RWPE1 (cell line): ENCODE measurements at regions not wholly inside any gene's neighbourhood (a gene's known extent, or its start where the extent isn't known, plus 50 kb on each side); places are given as distances from the start of the nearest gene placed in this dataset.

Experiments
- CTCF ChIA-PET: fragments of 350-600 bp; sonication (Branson Sonifier 250); formaldehyde crosslinking; extraction: SDS; loops from one replicate; lab custom pipeline; 2021; lab: Yijun Ruan, JAX
- POLR2A ChIA-PET: fragments of 400-600 bp; formaldehyde crosslinking; extraction: SDS; loops from one replicate; lab custom pipeline; 2020; ENCODE audit warnings: antibody characterized with exemption; ENCODE audit not compliant: low non-redundant PET; lab: Yijun Ruan, JAX
- DNase-seq: peaks from one replicate; pipeline ENCODE4 v3.0.0; 2012; ENCODE audit warnings: low spot score
- H3K27ac ChIP-seq: fragments of 450-650 bp; 2 replicates; pipeline ENCODE4 v1.5.1; 2017
- TF ChIP-seq, protein P1 (sequence below): fragments of 450-650 bp; conservative IDR thresholded peaks from 2 replicates; pipeline ENCODE4 v1.5.1; 2017; ENCODE audit warnings: low read depth, mild to moderate bottlenecking

DNA sequence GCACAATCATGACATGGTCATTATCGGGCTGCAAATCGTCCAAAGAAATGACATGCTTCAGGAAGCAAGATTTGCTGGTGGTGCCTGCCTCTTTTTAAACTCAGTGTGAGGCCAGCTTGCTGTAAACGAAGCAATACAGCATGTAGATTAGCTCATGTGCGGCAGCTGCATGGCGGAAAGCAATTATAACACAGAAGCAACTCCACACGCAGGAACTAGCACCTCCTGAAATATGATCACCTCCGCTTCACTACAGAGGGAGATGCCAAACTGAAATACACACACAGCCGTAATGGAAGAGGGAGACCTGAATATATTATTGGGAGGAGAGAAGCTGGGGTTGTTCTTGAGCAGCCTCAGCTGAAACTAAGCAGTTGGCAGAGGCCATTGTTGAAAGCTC lies 312.5 kb downstream of the PSAT1 start:
- TF ChIP-seq, protein P1, sequence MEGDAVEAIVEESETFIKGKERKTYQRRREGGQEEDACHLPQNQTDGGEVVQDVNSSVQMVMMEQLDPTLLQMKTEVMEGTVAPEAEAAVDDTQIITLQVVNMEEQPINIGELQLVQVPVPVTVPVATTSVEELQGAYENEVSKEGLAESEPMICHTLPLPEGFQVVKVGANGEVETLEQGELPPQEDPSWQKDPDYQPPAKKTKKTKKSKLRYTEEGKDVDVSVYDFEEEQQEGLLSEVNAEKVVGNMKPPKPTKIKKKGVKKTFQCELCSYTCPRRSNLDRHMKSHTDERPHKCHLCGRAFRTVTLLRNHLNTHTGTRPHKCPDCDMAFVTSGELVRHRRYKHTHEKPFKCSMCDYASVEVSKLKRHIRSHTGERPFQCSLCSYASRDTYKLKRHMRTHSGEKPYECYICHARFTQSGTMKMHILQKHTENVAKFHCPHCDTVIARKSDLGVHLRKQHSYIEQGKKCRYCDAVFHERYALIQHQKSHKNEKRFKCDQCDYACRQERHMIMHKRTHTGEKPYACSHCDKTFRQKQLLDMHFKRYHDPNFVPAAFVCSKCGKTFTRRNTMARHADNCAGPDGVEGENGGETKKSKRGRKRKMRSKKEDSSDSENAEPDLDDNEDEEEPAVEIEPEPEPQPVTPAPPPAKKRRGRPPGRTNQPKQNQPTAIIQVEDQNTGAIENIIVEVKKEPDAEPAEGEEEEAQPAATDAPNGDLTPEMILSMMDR = no peak
- ChIA-PET CTCF (interaction anchor here (0.6 kb wide), 1 partner anchor 521 kb away, joined by 3 read pairs; no protein-coding TSS in a partner anchor), POLR2A (no interaction called here)
- no peak for DNase-seq
- no peak overlapping the region for H3K27ac ChIP-seq

DNA sequence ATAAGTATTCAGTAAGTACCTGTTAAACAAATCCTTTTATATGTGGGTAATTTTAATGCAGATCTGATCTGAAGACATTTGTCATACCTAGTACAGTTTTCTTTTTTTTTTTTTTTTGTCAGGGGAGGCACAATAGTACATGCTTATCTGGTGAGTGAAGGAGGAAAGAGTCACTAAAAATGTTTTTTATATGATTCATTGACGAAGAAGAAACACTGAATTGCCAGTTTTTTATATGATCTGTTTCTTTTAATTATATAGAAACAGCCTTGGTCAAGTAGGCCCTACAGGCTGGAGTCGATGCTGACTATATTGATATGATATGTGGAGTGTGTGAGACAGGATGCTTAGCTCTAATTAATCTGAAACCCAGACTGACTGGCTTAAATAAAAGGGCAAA lies 315.2 kb downstream of the PSAT1 start:
- TF ChIP-seq, protein P1 = no peak
- CTCF ChIA-PET = no interaction called here
- POLR2A ChIA-PET = interaction anchor here (0.6 kb wide), 1 partner anchor 14 kb away, joined by 3 read pairs; no protein-coding TSS in a partner anchor
- peak; percentile 8 for DNase-seq
- H3K27ac ChIP-seq = no peak overlapping the region

GRCh38 chr9:78613006-78613405 lies 316.1 kb downstream of the PSAT1 start:
- no peak overlapping the region for H3K27ac ChIP-seq
- TF ChIP-seq, protein P1 = no peak
- DNase-seq = no peak
- POLR2A ChIA-PET = no interaction called here
- CTCF ChIA-PET = interaction anchor here (0.6 kb wide), 1 partner anchor 175 kb away, joined by 3 read pairs; no protein-coding TSS in a partner anchor

GRCh38 chr9:78614892-78615291 lies 318.0 kb downstream of the PSAT1 start:
- CTCF ChIA-PET = interaction anchor here (0.7 kb wide), 1 partner anchor 92 kb away, joined by 5 read pairs; no protein-coding TSS in a partner anchor
- POLR2A ChIA-PET = no interaction called here
- TF ChIP-seq, protein P1 = no peak
- H3K27ac ChIP-seq = no peak overlapping the region
- DNase-seq = no peak

GRCh38 chr9:78615372-78615771 lies 318.4 kb downstream of the PSAT1 start:
- no peak for DNase-seq
- CTCF ChIA-PET = no interaction called here
- TF ChIP-seq, protein P1 = no peak
- H3K27ac ChIP-seq = no peak overlapping the region
- POLR2A ChIA-PET = no interaction called here

DNA sequence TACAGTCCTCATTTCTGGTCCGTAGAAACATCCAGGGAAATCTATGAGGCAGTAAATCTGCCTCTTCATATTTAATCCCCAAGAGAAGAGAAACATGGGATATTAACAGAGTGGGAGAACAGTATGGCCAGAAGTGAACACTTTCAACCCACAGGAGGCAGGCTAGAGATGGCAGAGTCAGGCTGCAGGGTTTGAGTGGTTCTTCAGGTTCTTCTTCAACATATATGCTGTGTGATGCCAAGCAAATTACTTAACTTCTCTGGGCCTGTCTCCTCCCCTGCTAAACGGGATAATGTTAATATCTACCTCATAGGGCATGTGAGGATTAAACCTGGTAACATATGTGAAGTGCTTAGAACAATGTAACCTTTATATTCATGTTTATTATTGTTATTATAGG lies 321.8 kb downstream of the PSAT1 start:
- no peak overlapping the region for H3K27ac ChIP-seq
- DNase-seq = no peak
- TF ChIP-seq, protein P1 = no peak
- ChIA-PET CTCF (no interaction called here), POLR2A (no interaction called here)
